ES-I3 (cell line): ENCODE measurements at regions not wholly inside any gene's neighbourhood (a gene's known extent, or its start where the extent isn't known, plus 50 kb on each side); places are given as distances from the start of the nearest gene placed in this dataset.

Experiments used
- H3K36me3 ChIP-seq: 2 replicates; pipeline ENCODE4 v1.6.1; 2013; ENCODE audit warnings: mild to moderate bottlenecking, low read length, control low read depth, moderate library complexity; ENCODE audit not compliant: insufficient read depth
- H3K4me1 ChIP-seq: 2 replicates; pipeline ENCODE4 v1.6.1; 2013; ENCODE audit warnings: mild to moderate bottlenecking, control low read depth, low read length; ENCODE audit not compliant: insufficient read depth
- H3K9ac ChIP-seq: 2 replicates; pipeline ENCODE4 v1.6.1; 2013; ENCODE audit warnings: low read depth, mild to moderate bottlenecking, low read length, moderate library complexity
- H3K9me3 ChIP-seq: 2 replicates; pipeline ENCODE4 v1.6.1; 2013; ENCODE audit warnings: mild to moderate bottlenecking, low read length, moderate library complexity; ENCODE audit not compliant: control insufficient read depth, insufficient read depth

DNA sequence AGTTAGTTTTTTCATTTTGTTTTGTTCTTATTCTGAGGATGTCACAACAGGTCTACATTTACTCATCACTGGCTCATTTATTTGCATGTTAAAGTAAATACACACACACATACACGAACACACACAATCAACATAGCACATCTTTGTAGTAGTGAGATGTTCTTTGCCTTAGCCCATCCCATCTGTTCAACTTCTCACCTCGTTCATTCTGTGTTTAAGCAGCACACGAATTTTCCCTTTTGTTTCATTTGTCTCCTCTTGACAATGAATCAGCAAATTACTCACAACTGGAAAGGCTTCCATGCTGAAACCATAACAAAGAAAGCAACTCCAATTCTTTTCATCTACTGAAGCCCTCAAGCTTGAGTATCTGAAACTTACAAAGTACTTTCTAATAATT lies 133.3 kb upstream of the CHRM3 start:
- Histone ChIP-seq H3K9me3 (no peaks in the 10 kb centered on the region; the same call in 1 of the 2 replicates), H3K36me3 (no peaks in the 10 kb centered on the region), H3K9ac (no peak overlapping the region), H3K4me1 (no peaks in the 10 kb centered on the region)

DNA sequence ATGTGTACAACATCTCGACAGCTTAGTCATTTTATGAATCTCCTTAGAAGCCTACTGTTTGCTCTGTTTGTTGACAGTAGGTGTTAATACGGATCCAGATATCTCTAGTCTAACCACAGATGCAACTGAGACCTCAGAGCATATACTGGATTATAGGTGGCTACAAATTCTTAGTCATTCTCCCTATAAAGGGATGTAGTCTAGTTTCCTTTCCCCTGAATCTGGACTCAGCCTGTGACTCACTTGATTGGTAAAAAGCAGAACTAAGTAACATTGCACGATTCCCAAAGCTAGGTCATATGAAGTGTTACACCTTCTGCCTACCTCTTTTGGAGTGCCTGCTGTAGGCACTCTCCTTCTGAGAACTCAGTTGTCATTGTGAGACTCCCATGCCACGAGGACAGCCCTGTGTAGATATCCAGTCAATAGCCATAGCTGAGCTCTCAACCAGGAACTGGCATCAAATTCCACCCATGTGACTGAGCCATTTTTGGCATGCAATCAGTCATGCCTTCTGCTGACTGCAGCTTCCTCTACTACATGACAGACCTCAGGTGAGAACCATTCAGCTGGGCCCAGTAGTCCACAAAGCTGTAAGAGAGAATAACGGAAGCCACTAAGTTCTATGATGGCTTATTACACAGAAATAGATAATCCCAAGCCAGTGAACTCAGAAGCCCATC lies 135.9 kb upstream of the CHRM3 start:
- no peak overlapping the region for H3K9ac ChIP-seq
- no peaks in the 10 kb centered on the region for H3K4me1 ChIP-seq
- no peaks in the 10 kb centered on the region for H3K36me3 ChIP-seq
- H3K9me3 ChIP-seq = no peaks in the 10 kb centered on the region

DNA sequence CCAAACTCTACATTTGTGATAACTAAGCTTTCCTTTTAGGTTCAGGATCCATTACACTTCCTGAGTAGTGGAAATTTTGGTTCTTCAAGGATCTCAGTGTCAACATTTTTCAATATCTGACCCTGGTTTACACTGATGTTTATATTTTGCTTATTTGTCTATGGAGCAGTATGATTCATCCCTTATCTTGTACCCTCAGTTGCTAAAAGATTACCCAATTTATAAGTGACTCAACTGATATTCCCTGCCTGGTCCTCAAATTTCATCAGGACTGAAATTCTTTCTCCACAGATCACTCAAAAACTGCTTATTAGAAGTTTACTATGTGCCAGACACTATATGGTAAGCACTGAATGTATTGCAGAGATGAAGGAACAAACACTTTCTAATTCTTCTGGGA lies 139.1 kb upstream of the CHRM3 start:
- Histone ChIP-seq H3K36me3 (no peaks in the 10 kb centered on the region), H3K9me3 (no peaks in the 10 kb centered on the region), H3K9ac (no peak overlapping the region), H3K4me1 (peaks cover 7% of the 10 kb centered on the region)

DNA sequence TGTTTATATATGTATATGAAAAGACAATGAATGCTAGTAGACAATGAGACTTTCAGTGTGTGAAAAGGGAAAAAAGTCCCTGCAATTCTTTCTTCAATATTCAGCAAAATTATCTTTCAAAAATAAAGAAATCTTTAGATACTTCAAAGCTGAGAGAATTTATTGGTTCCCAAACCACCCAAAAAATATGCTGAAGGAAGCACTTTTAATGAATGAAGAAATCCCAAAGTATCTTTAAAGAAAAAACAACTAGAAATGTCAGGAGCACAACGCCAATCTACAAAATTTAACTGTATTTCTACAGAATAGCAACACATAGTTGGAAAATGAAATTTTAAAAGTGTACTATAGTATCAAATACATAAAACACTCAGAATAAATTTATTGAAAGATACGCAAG lies 142.3 kb upstream of the CHRM3 start:
- Histone ChIP-seq H3K9me3 (no peaks in the 10 kb centered on the region), H3K4me1 (peaks cover 10% of the 10 kb centered on the region), H3K36me3 (no peaks in the 10 kb centered on the region), H3K9ac (no peak overlapping the region)

DNA sequence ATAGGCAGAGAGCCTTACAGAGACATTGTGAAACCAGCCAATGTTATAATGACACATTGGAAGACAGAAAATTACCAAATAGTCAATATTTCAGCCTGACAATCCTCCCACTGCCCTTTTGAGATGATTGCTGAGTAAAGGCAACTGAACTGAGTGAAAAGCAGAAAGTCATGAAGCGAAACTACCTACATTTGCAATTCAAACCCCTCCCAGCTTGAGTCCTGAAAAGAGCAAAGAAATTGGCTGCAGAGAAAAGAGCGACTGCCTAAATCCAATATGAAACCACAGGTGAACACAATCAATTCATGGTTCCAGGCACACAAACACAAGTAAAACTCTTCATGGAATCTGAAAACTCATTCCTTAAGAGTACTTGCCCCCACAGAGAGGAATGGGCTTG lies 143.4 kb upstream of the CHRM3 start:
- Histone ChIP-seq H3K9me3 (no peaks in the 10 kb centered on the region), H3K36me3 (no peaks in the 10 kb centered on the region), H3K4me1 (peaks cover 10% of the 10 kb centered on the region), H3K9ac (no peak overlapping the region)

DNA sequence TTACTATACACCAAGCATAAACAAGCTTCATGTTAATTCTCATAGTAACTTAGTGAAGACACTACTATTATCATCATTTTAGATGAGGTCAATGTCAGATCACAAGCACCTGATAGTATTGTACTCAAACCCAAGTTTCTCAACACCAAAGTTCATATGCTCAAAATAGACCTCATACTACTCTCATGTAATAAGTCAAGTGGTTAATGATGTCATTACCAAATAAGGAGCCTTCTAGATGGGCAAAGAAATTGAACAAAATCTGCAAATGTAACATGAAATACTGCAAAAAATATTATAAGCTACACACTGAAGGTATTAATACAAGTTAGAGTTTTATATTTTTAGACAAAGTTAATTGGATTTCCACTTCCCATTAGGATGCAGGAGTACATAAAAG lies 144.0 kb upstream of the CHRM3 start:
- Histone ChIP-seq H3K9ac (no peak overlapping the region), H3K4me1 (peaks cover 10% of the 10 kb centered on the region), H3K36me3 (no peaks in the 10 kb centered on the region), H3K9me3 (no peaks in the 10 kb centered on the region)

DNA sequence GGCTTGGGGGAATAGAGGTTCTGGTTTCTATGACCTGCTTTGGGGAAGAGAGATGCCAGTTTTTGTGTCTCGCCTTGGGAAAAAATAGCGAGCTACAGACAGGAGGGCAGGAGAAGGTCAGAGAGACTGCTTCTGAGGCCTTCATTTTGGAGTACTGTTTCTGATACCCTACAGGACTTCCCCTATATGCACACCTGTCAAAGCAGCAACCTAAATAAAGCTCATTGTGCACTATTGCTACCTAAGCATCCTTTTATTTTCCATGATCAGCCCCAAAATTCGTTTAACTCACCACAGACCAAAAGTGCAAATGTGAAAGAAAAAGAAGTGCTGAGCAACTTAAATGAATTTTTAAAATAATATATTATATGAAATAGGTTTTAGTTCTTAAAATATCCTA lies 145.6 kb upstream of the CHRM3 start:
- H3K9ac ChIP-seq = no peak overlapping the region
- H3K36me3 ChIP-seq = no peaks in the 10 kb centered on the region
- no peaks in the 10 kb centered on the region for H3K9me3 ChIP-seq
- H3K4me1 ChIP-seq = peaks cover 10% of the 10 kb centered on the region

DNA sequence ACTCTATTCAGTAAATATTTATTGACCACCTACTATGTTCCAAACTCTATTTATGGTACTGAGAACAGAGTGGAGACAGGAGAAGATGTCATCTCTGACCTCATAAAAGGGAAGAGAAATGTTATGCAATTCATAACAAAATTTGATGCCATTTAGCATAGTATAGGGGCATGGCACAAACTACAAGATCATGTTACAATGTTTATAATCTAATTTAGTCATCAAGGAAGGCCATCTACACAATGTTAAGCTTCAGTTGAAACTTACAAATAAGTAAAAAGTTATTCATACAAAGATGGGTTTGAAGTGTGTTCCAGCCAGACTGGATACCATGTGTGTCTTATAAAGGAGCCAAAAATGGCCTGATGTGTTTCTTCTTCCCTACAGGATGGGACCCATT lies 146.8 kb upstream of the CHRM3 start:
- Histone ChIP-seq H3K4me1 (peaks cover 10% of the 10 kb centered on the region), H3K9ac (no peak overlapping the region), H3K9me3 (no peaks in the 10 kb centered on the region), H3K36me3 (no peaks in the 10 kb centered on the region)

DNA sequence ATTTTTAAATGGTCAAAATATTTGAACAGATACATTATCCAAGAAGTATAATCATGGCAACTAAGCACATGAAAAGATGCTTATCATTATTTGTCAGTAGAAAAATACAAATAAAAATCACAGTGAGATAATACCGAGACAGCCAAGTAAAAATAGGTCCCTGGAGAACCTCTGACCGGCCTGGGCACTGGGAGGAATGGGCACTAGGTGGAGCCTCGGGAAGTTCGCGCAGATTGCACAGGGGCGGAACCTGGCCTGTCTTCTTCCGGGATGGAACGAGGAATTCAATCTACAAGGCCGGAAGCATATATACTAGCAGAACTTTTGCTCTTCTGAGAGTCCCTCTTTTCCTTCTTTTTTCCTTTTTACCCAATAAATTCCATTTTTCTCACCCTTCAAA lies 148.5 kb upstream of the CHRM3 start:
- Histone ChIP-seq H3K36me3 (no peaks in the 10 kb centered on the region), H3K9me3 (no peaks in the 10 kb centered on the region), H3K4me1 (peaks cover 17% of the 10 kb centered on the region), H3K9ac (no peak overlapping the region)

DNA sequence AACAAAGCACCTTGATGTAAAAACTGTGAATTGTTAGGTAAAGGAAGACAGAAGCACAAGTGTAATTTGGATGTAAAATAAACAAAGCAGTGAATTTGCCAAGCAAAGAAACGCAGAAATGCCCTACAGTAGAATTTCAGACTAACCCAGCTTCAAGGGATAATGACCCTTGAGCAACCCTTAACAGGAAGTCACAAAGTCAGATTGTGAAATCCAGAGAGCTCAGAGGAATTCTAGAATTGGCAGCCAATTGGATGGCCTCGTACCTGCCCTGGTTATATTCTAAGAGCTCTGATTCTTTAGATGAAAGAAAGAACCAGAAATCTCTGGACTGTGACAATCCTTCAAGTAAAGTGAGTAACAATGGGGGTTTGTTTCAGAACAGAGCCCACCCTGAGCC lies 152.7 kb upstream of the CHRM3 start:
- Histone ChIP-seq H3K36me3 (no peaks in the 10 kb centered on the region), H3K4me1 (0 out of 2 replicates have a peak, but pooled peaks cover 14% of the 10 kb centered on the region), H3K9ac (no peak overlapping the region), H3K9me3 (no peaks in the 10 kb centered on the region)

DNA sequence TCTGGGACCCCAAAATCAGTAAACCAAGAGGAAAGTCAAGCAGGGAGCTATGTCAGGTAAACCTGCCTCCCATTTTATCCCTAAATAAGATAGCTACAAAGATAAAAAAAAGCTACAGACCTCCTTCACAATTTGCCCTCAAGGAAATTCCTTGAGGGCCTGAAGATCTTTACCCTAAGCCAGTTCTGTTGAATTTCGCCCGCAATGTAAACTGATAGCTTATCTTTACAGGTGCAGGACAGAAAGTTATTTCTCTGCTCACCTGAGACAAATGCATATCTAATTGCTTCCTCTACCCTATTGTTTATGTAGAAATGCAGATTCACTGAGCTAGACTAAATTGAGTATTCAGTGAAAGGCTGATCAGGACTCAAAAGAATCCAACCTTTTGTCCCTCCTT lies 153.4 kb upstream of the CHRM3 start:
- no peaks in the 10 kb centered on the region for H3K9me3 ChIP-seq
- no peaks in the 10 kb centered on the region for H3K36me3 ChIP-seq
- H3K4me1 ChIP-seq = 0 out of 2 replicates have a peak, but pooled peaks cover 14% of the 10 kb centered on the region
- no peak overlapping the region for H3K9ac ChIP-seq

DNA sequence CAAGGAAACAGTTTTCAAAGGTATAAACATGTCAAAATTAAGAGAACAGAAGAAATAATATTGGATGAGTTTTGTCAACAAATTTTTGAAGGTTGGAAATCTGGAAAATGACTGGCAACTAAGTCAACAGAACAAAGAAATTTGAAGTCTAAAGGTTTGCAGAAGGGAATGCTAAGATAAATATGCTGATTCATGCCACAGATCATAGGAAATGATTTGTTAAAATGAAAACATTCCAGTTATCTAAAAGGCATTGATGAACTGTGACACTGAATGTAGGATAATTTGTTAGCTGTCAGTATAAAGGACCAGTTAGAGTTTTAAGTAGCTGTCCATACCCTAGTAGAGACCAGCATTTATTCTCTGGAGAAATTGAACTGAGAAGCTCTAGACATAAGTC lies 157.9 kb upstream of the CHRM3 start:
- 0 out of 2 replicates have a peak, but pooled peaks cover 2% of the 10 kb centered on the region for H3K9me3 ChIP-seq
- no peak overlapping the region for H3K9ac ChIP-seq
- H3K36me3 ChIP-seq = no peaks in the 10 kb centered on the region
- 0 out of 2 replicates have a peak, but pooled peaks cover 11% of the 10 kb centered on the region for H3K4me1 ChIP-seq

DNA sequence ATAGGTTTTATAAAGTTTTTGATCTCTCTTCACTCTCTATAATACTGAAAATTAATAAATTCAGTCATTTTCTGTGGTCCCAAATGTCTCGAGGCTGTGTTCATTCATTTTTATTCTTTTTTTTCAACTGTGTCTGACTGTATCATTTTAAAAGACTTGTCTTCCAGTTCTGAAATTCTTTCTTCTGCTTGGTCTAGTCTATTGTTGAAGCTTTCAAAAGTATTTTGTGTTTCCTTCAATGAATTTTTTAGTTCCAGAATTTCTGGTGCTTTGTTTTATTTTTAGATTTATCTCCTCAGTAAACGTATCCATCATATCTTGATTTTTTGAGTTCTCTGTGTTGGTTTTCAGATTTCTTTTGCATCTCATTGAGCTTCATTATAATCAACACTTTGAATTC lies 161.0 kb upstream of the CHRM3 start:
- Histone ChIP-seq H3K9ac (no peak overlapping the region), H3K36me3 (no peaks in the 10 kb centered on the region), H3K9me3 (peaks cover 12% of the 10 kb centered on the region; the same call in 1 of the 2 replicates), H3K4me1 (no peaks in the 10 kb centered on the region)

DNA sequence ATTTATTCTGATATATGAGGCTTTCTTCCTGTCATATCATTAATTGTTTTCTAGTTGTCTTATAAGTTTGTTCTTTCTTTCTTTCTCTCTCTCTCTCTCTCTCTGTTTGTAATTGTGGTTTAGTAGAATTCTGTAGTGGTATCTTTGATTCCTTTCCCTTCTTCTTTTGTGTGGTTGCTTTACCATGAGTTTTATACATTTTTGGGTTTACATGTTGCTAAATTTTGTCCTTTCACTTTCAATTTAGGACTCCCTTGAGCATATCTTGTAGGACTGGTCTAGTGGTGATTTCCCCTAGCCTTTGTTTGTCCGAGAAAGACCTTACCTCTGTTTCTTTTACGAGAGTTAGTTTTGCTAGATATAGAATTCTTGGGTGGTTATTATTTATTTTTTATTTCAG lies 162.3 kb upstream of the CHRM3 start:
- no peaks in the 10 kb centered on the region for H3K36me3 ChIP-seq

DNA sequence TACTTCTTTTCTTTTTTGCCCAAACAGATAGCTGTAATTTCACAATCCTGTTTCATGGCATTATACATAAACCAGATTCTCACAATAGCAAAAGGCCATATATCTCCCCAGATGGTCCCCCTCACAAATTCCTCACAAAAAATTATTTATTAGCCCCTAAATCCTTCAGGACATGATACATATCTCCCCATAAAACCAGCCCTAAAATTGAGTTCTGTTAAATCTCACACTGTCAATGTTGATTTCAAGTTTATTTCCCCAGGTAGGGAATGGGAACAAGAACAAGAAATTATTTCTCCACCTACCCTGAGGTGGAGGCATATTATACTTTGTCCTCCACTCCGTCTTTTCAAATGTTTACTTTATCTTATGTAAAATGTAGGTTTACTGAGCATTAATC lies 163.4 kb upstream of the CHRM3 start:
- Histone ChIP-seq H3K4me1 (no peaks in the 10 kb centered on the region), H3K36me3 (no peaks in the 10 kb centered on the region), H3K9me3 (peaks cover 13% of the 10 kb centered on the region; the same call in 1 of the 2 replicates), H3K9ac (no peak overlapping the region)

More for the DNA sequence above, 162.3 kb upstream of the CHRM3 start:
- no peaks in the 10 kb centered on the region for H3K4me1 ChIP-seq
- no peak overlapping the region for H3K9ac ChIP-seq
- peaks cover 13% of the 10 kb centered on the region; the same call in 1 of the 2 replicates for H3K9me3 ChIP-seq
